IMR-90 (cell line): ENCODE measurements at regions not wholly inside any gene's neighbourhood (a gene's known extent, or its start where the extent isn't known, plus 50 kb on each side); places are given as distances from the start of the nearest gene placed in this dataset.

Experiments used
- ATAC-seq: fragments of 200-7000 bp; cut with Tn5 transposase; 2 replicates; pipeline ENCODE4 v1.9.1; 2020; ENCODE audit warnings: low read depth, mild to moderate bottlenecking, moderate library complexity
- BruUV-seq: library from RNA; stranded (reverse); fragments of 400-500 nt; replicated peaks from 2 replicates; lab custom pipeline; 2021; lab: Mats Ljungman, UMichigan
- CTCF ChIA-PET: fragments of 300-600 bp; formaldehyde crosslinking; extraction: SDS; loops from one replicate; lab custom pipeline; 2021; ENCODE audit warnings: antibody characterized with exemption; lab: Yijun Ruan, JAX
- POLR2A ChIA-PET: fragments of 300-600 bp; sonication (Branson Sonifier 250); formaldehyde crosslinking; loops from one replicate; lab custom pipeline; 2022; ENCODE audit warnings: antibody characterized with exemption; ENCODE audit not compliant: unreplicated experiment; lab: Charles Lee
- DNase-seq: peaks from one replicate; pipeline ENCODE4 v3.0.0; 2013
- H2AFZ ChIP-seq: replicated peaks from 2 replicates; pipeline ENCODE3; 2013; ENCODE audit warnings: low read length, mild to moderate bottlenecking; ENCODE audit not compliant: poor library complexity
- H2AK5ac ChIP-seq: 2 replicates; pipeline ENCODE4 v1.6.1; 2013; ENCODE audit warnings: low read depth, low read length, inconsistent platforms
- H2AK9ac ChIP-seq: replicated peaks from 2 replicates; pipeline ENCODE3; 2013; ENCODE audit warnings: mild to moderate bottlenecking, low read depth, low read length, moderate library complexity; ENCODE audit not compliant: poor library complexity
- H2BK120ac ChIP-seq: 2 replicates; pipeline ENCODE4 v1.6.1; 2013; ENCODE audit warnings: low read depth, low read length, inconsistent platforms
- H2BK15ac ChIP-seq: 3 replicates; pipeline ENCODE4 v1.6.1; 2013; ENCODE audit warnings: low read depth, low read length, inconsistent platforms
- H2BK20ac ChIP-seq: 2 replicates; pipeline ENCODE4 v1.6.1; 2013; ENCODE audit warnings: low read depth, mild to moderate bottlenecking, inconsistent platforms, low read length, moderate library complexity
- H2BK5ac ChIP-seq: 2 replicates; pipeline ENCODE4 v1.6.1; 2013; ENCODE audit warnings: mild to moderate bottlenecking, low read depth, low read length, inconsistent platforms; ENCODE audit not compliant: poor library complexity, severe bottlenecking
- H3K14ac ChIP-seq: replicated peaks from 2 replicates; pipeline ENCODE4 v1.6.1; 2013; ENCODE audit warnings: low read depth, low read length, inconsistent platforms
- H3K18ac ChIP-seq: 2 replicates; pipeline ENCODE4 v1.6.1; 2013; ENCODE audit warnings: low read depth, low read length, control low read depth
- H3K23ac ChIP-seq: 2 replicates; pipeline ENCODE4 v1.6.1; 2013; ENCODE audit warnings: low read depth, low read length, inconsistent platforms
- H3K27ac ChIP-seq: 2 replicates; pipeline ENCODE4 v1.5.1; 2013; ENCODE audit warnings: mild to moderate bottlenecking, control low read depth, low read length; ENCODE audit not compliant: insufficient read depth
- H3K27me3 ChIP-seq: 2 replicates; pipeline ENCODE4 v1.6.1; 2013; ENCODE audit warnings: low read length; ENCODE audit not compliant: control insufficient read depth, insufficient read depth
- H3K36me3 ChIP-seq: 2 replicates; pipeline ENCODE4 v1.6.1; 2013; ENCODE audit warnings: low read length, mixed read lengths; ENCODE audit not compliant: control insufficient read depth, insufficient read depth
- H3K4ac ChIP-seq: 2 replicates; pipeline ENCODE4 v1.6.1; 2013; ENCODE audit warnings: low read depth, low read length, inconsistent platforms
- H3K4me1 ChIP-seq: 2 replicates; pipeline ENCODE4 v1.6.1; 2013; ENCODE audit warnings: low read length, mixed read lengths; ENCODE audit not compliant: control insufficient read depth, insufficient read depth
- H3K4me2 ChIP-seq: 2 replicates; pipeline ENCODE4 v1.6.1; 2013; ENCODE audit warnings: low read depth, mild to moderate bottlenecking, control low read depth, low read length, moderate library complexity
- H3K4me3 ChIP-seq: 2 replicates; pipeline ENCODE4 v1.5.1; 2013; ENCODE audit warnings: low read depth, mild to moderate bottlenecking, control low read depth, low read length, moderate library complexity; ENCODE audit not compliant: insufficient read depth
- H3K56ac ChIP-seq: 2 replicates; pipeline ENCODE4 v1.6.1; 2013; ENCODE audit warnings: low read length, inconsistent platforms; ENCODE audit not compliant: insufficient read depth; ENCODE audit errors: extremely low read depth
- H3K79me1 ChIP-seq, 2 experiments: 2 replicates each; pipeline ENCODE4 v1.6.1; 2013; ENCODE audit warnings: low read length in 2 of 2, inconsistent platforms in 1 of 2, low read depth in 1 of 2
- H3K9ac ChIP-seq: 2 replicates; pipeline ENCODE4 v1.6.1; 2013; ENCODE audit warnings: low read depth, low read length, control low read depth
- H3K9me1 ChIP-seq: 2 replicates; pipeline ENCODE4 v1.6.1; 2013; ENCODE audit warnings: low read length, inconsistent platforms; ENCODE audit not compliant: insufficient read depth
- H3K9me3 ChIP-seq: 2 replicates; pipeline ENCODE4 v1.6.1; 2013; ENCODE audit warnings: low read length; ENCODE audit not compliant: control insufficient read depth, insufficient read depth
- H4K20me1 ChIP-seq: 2 replicates; pipeline ENCODE4 v1.6.1; 2013; ENCODE audit warnings: low read length, inconsistent platforms; ENCODE audit not compliant: insufficient read depth
- H4K5ac ChIP-seq: 2 replicates; pipeline ENCODE4 v1.6.1; 2013; ENCODE audit warnings: mild to moderate bottlenecking, low read depth, low read length, control low read depth
- H4K8ac ChIP-seq, 2 experiments: 2 replicates each; pipeline ENCODE4 v1.6.1; 2013; ENCODE audit warnings: low read depth in 2 of 2, low read length in 2 of 2, control low read depth in 1 of 2, inconsistent platforms in 1 of 2
- H4K91ac ChIP-seq: 2 replicates; pipeline ENCODE4 v1.6.1; 2013; ENCODE audit warnings: low read depth, low read length, inconsistent platforms; ENCODE audit not compliant: insufficient read depth
- RFX5 ChIP-seq: IDR thresholded peaks from 2 replicates; pipeline ENCODE4 v1.8.0; 2012; ENCODE audit warnings: low read depth, mild to moderate bottlenecking, low read length, moderate library complexity
- WGBS, 2 experiments: methylation state at CpG; one replicate each; pipeline versions ENCODE4 v1.1.5 to v1.1.7; 2013; ENCODE audit warnings: missing lambda C conversion rate in 2 of 2; ENCODE audit not compliant: insufficient read length in 1 of 2; ENCODE audit errors: extremely low coverage in 2 of 2; 5-methylcytosine and 5-hydroxymethylcytosine counted together
- dilution Hi-C: fragments of 300-500 bp; cut with HindIII; formaldehyde crosslinking; loops from one replicate; pipeline ENCODE4 v1.14.3; 2018; ENCODE audit warnings: low sequenced_read_pairs; ENCODE audit not compliant: unreplicated experiment
- in situ Hi-C: fragments of 300-500 bp; cut with MboI; formaldehyde crosslinking; loops from 3 replicates; pipeline ENCODE4 v1.14.3; 2019; ENCODE audit warnings: low sequenced_read_pairs, inconsistent platforms, mixed read lengths
- intact Hi-C: fragments of 100-400 bp; cut with micrococcal nuclease; formaldehyde crosslinking; loops from 2 replicates; pipeline ENCODE4 v1.10.0; 2022

GRCh38 chr16:76931186-76931585 lies 259.8 kb upstream of the MON1B start:
- no CpG with 5 or more reads among the region's 1 CpG for WGBS, 2 experiments
- no peaks in the 10 kb centered on the region; the same call in 1 of the 2 replicates for H3K9me3 ChIP-seq
- H2BK20ac ChIP-seq: no peak overlapping the region
- H3K27me3 ChIP-seq: no peaks in the 10 kb centered on the region
- no peak for ATAC-seq
- no peak overlapping the region for H4K91ac ChIP-seq
- H3K4ac ChIP-seq: no peak overlapping the region
- no peak overlapping the region for H2AK9ac ChIP-seq
- H4K5ac ChIP-seq: no peak overlapping the region
- no peak overlapping the region for H2AFZ ChIP-seq
- no peak overlapping the region for H2AK5ac ChIP-seq
- no peaks in the 10 kb centered on the region for H3K79me1 ChIP-seq
- H4K20me1 ChIP-seq: no peaks in the 10 kb centered on the region
- in situ Hi-C loops: no loop called here
- no peak overlapping the region for H2BK120ac ChIP-seq
- no peak overlapping the region for H3K56ac ChIP-seq
- no peak overlapping the region for H3K18ac ChIP-seq
- no peak overlapping the region for H2BK15ac ChIP-seq
- ChIA-PET CTCF (no interaction called here), POLR2A (no interaction called here)
- H3K9me1 ChIP-seq: no peaks in the 10 kb centered on the region
- no peak overlapping the region for H2BK5ac ChIP-seq
- no TSS peak for BruUV-seq
- intact Hi-C loops: no loop called here
- no peak overlapping the region for H3K4me2 ChIP-seq
- H4K8ac ChIP-seq: no peak overlapping the region
- H3K23ac ChIP-seq: no peak overlapping the region
- no peak overlapping the region for H3K14ac ChIP-seq
- DNase-seq: peak; percentile 21
- no peaks in the 10 kb centered on the region for H3K4me1 ChIP-seq
- TF ChIP-seq RFX5: no peak
- dilution Hi-C loops: no loop called here
- H3K4me3 ChIP-seq: no peak overlapping the region
- no peaks in the 10 kb centered on the region for H3K36me3 ChIP-seq
- no peak overlapping the region for H3K27ac ChIP-seq
- no peak overlapping the region for H3K9ac ChIP-seq
